ENCODE measurements at regions not wholly inside any gene's neighbourhood (a gene's known extent, or its start where the extent isn't known, plus 50 kb on each side); places are given as distances from the start of the nearest gene placed in this dataset.
"Not testable (repeated sequence)": the region's sequence is repeated elsewhere in the genome, so short reads cannot be mapped to it uniquely, and the experiment has no call there.

- DNase-seq, result no peak
These were observed 191.7 kb downstream of the CARTPT start for GRCh38 chr5:71910741-71911140.

DNA sequence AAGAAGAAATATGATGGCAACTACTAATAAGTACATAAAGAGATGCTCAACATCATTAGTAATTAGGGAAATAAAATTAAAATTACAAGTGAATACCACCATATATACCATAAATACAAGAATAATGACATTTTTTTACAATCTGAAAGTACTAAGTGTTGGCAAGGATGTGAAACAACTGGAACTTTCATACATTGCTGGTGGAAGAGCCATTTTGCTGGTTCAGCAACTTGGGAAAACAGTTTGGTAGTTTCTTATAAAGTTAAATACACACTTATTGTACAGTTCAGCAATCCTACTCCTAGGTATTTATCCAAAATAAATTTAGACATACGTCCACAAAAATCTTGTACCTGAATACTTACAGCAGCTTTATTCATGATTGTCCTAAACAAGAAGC lies 192.9 kb downstream of the CARTPT start:
- no peak for DNase-seq

GRCh38 chr5:71914281-71914680 lies 193.0 kb upstream of the MAP1B start:
- no peak for DNase-seq

- DNase-seq, result no peak
These were observed 184.6 kb upstream of the MAP1B start for GRCh38 chr5:71922584-71923106.

GRCh38 chr5:71923755-71924154 lies 183.5 kb upstream of the MAP1B start:
- DNase-seq, result no peak

DNA sequence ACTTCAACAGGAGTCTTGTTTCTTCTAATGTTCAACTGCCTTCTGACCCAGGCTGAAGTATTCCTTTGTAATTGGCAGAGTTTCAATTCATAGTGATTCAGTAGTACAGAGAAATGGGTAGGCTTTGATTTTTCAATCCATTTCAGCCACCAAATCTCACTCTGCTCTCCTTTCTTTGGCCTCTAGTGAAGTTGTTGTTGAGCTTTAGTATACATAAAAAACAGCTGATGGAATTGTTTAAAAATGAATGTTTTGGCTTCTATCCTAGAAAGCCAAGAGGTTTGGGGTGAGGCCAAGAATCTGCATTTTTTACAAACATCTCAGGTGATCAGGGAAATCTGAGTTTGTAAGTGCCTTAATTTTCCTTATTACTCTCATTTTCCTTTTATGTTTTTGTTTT lies 182.9 kb upstream of the MAP1B start:
- no peak for DNase-seq

DNA sequence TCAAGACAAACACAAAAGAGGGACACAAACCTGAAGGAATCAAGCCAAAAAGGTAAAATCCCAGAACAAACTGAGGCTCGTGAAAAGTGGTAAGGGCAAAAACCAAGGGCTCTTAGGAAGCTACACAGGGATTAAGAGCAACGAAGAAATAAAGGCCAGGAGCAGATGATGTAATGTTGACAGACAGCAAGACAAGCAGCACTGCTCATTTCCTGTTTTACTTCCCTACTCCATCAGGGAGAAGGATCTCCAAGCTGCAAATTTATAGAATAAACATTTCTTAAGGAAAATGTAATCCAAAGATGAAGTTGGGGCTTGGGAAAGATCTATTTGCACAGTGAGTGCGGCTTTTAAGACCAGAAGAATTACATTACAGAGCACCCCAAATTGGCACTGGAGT lies 182.3 kb upstream of the MAP1B start:
- DNase-seq, result no peak

GRCh38 chr5:71925608-71926091 lies 181.6 kb upstream of the MAP1B start:
- DNase-seq, result no peak

GRCh38 chr5:71929003-71929402 lies 178.3 kb upstream of the MAP1B start:
- no peak for DNase-seq

GRCh38 chr5:71930554-71930953 lies 176.7 kb upstream of the MAP1B start:
- DNase-seq, result not testable (repeated sequence)

- no peak for DNase-seq
These were observed 175.1 kb upstream of the MAP1B start for GRCh38 chr5:71932131-71932654.

GRCh38 chr5:71932655-71933338 lies 174.5 kb upstream of the MAP1B start:
- DNase-seq, result no peak

DNA sequence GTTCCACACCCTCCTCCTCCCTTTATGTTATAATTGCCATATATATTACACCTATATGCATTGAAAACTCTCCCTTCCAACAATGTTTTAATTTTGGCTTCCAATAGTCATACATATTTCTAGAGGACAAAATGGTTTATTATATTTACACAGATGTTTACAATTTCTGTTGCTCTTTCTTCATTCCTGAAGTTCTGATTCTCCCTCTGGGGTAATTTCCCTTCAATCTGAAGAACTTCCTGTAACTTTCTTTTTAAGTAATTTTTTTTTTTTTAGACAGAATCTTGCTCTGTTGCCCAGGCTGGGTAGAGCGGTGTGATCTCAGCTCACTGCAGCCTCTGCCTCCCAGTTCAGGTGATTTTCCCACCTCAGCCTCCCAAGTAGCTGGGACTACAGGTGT lies 173.0 kb upstream of the MAP1B start:
- no peak for DNase-seq

GRCh38 chr5:71937921-71938698 lies 169.2 kb upstream of the MAP1B start:
- DNase-seq, result no peak

DNA sequence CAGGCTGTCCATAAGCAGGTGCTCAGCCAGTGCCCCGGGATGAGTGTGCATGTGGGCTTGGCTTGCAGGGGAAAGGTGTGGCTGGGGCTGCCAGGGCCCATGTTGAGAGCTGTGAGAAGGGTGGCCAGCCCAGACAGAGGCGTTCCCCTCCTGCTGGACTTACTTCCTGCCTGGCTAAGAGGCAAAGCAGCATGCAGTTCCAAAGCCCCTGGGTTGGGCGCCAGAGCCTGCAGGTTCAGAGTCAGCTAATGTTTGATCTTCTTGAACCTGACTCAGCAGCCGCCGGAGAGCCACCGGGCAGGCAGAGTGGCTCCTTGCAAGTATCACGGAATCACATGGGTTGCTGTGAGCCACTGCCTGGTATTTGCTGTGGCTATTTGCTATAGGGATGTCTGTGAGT lies 168.4 kb upstream of the MAP1B start:
- DNase-seq, result no peak

DNA sequence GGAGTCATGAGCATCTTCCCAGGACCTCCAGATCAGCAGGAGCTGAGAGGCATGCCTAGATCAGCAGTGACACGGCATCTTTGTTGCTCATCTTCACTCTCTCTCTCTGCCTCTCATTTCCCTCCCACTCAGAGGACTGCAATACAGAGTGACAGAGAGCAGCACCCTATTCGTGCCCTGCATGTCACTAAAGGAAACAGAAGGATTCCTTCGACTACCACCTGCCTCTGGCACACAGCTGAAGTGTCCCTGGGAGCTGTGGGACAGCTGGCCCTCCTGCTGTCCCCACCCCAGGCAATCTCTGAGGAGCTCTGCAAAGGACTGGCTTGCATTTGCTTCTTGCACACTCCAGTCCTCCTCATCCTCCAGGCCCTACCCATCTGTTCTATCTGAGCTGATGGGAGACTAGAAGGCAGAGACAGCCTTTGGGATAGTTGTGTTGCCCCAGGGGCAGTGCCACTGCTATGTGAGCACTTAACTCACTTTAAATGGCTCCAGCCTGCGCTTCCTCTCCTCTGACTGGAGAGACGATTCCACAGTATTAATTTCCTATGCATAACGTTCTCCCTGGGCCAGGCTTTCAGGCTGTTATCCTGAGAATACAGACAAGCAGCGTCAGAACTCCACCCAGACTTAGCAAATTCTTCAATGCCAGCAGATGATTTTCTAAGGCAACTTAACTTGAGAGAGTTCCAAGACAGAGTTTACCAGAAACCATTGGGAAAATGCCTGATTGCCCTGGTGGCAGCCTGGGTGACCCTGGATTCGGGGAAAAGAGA lies 167.6 kb upstream of the MAP1B start:
- no peak for DNase-seq

- DNase-seq, result no peak
These were observed 163.4 kb upstream of the MAP1B start for GRCh38 chr5:71943874-71944273.

DNA sequence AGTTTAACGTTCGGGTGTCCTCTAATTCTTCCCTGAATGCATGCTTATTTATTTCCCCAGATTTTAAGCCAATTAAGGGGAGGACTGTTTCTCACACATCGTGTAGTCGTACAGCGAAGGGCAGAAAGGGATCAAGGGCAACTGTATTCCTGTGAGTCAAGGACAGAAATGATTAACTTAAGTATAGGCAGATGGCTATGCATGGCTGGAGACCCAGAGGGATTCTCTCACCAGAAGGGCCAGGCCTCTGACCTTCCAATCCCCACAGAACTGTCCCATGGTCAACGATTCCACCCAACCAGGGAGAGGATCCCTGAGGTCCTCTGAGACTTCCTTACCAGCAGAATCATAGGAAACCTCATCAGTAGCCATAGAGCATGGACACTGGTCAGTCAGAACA lies 161.8 kb upstream of the MAP1B start:
- no peak for DNase-seq

GRCh38 chr5:71946343-71947030 lies 160.8 kb upstream of the MAP1B start:
- DNase-seq, result no peak

DNA sequence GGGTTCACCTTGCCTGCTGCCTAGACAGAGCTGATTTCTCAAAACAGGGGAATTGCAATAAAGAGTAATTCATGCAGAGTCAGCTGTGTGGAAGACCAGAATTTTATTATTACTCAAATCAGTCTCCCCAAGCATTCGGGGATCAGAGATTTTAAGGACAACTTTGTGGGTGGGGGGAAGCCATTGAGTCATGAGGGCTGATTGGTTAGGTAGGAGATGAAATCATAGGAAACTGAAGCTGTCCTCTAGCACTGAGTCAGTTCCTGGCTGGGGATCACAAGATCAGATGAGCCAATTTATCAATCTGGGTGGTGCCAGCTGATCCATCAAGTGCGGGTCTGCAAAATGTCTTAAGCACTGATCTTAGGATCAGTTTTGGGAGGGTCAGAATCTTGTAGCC lies 159.1 kb upstream of the MAP1B start:
- no peak for DNase-seq

GRCh38 chr5:71949772-71950171 lies 157.5 kb upstream of the MAP1B start:
- no peak for DNase-seq

DNA sequence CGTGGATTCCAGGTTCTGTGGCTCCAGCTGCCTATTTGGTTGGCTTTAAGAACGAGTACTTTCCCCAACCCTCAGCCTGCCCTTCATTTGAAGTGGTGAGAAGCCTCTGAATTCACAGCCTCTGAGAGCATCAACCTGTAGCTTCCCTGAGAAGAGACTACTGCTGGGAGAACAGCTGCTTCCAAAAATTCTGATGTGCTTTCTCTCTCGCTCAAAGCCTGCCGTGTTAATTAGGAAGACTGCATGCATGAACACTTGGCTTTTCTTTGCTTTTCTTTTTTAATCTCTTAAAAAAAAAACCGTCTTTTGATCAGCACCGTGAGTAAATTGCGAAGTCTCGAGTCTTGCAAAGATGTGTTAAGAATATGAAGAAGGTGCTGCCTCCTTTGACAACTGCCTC lies 153.4 kb upstream of the MAP1B start:
- no peak for DNase-seq

DNA sequence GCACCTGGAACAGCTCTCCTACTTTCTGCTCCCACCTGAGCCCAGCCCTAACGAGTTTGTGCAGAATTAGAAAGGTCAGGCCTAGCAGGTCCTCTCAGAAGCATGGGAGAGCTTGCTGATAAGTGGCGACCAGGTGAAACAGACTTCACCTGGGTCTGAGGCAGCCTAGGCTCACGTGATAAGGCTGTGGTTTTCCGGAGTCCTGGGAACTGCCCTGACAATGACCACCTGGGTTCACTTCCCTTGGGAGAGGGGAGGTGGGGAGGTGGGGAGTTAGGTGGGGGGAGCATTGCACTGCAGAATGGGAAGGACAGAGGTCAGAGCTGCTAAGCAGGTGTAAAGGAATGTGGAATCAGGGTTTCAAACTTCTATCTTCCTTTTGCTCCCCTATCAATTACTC lies 152.9 kb upstream of the MAP1B start:
- no peak for DNase-seq
